ENCODE measurements at regions not wholly inside any gene's neighbourhood (a gene's known extent, or its start where the extent isn't known, plus 50 kb on each side); places are given as distances from the start of the nearest gene placed in this dataset.

DNA sequence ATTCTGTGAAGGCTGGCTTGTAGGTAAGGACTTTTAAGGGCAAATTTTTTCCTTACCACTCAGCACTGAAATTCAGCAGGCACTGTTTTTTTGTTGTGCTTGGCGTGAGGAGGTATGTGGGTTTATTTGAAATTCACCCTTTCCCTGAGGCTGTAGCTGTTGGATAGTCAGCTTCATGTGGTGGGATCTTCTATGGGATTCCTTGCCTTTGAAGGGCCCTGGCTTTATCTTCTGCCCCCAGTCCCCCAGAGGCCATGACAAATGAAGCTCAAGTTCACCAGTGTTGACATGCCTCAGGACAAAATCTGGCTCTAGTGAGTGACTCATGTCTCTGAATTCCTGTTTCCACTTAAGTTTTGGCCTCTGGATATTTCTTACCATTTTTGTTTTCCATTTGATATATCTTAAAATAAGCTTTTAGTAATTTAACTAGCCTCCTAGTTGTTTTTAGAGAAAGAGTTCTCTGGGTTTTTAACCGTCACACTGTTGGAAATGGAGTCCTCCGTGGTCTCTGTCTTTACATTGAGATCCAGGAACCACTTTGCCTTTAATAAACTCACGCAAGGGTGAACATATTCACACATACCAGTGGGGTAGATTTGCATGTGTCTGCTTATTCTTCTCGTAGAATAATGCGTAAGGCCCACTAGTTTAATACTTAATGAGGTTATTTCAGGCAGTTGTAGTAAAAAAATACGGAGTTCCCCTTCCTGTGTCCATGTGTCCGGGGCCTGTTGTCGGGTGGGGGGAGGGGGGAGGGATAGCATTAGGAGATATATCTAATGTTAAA is 211.1 kb upstream of the FAM98A start:
- no peak for DNase-seq
- Histone ChIP-seq H3K4me1 (no peaks in the 10 kb centered on the region), H3K36me3 (no peaks in the 10 kb centered on the region), H3K27ac (no peak overlapping the region), H3K27me3 (no peaks in the 10 kb centered on the region), H3K9me3 (no peaks in the 10 kb centered on the region), H3K4me3 (no peak overlapping the region)
- intact Hi-C loops (cut with DNase I; ENCODE audit: low total_unique reads), result no loop called here
- TF ChIP-seq, protein P1, sequence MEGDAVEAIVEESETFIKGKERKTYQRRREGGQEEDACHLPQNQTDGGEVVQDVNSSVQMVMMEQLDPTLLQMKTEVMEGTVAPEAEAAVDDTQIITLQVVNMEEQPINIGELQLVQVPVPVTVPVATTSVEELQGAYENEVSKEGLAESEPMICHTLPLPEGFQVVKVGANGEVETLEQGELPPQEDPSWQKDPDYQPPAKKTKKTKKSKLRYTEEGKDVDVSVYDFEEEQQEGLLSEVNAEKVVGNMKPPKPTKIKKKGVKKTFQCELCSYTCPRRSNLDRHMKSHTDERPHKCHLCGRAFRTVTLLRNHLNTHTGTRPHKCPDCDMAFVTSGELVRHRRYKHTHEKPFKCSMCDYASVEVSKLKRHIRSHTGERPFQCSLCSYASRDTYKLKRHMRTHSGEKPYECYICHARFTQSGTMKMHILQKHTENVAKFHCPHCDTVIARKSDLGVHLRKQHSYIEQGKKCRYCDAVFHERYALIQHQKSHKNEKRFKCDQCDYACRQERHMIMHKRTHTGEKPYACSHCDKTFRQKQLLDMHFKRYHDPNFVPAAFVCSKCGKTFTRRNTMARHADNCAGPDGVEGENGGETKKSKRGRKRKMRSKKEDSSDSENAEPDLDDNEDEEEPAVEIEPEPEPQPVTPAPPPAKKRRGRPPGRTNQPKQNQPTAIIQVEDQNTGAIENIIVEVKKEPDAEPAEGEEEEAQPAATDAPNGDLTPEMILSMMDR (IDR thresholded peaks at IDR 0.05), result no peak
- TF ChIP-seq POLR2A (IDR thresholded peaks at IDR 0.05), result no peak

DNA sequence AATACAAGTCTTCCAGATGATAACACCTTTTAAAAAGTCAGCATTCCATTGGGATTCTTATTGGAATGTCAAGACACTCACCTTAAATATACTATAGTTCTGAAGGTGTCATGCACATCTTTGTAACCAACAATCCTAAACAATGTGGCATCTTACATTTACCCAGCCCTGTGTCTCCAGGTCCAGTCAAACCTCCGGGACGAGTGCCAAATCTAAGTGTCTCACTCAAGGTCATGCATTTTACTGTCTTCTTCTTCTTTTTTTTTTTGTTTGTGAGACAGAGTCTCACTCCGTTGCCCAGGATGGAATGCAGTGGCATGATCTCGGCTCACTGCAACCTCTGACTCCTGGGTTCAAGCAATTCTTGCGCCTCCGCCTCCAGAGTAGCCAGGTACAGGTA is 206.9 kb upstream of the FAM98A start:
- H3K9me3 ChIP-seq, result no peaks in the 10 kb centered on the region
- H3K4me1 ChIP-seq, result no peaks in the 10 kb centered on the region
- intact Hi-C loops (cut with DNase I; ENCODE audit: low total_unique reads), result no loop called here
- TF ChIP-seq, protein P1 (IDR thresholded peaks at IDR 0.05), result no peak
- TF ChIP-seq POLR2A (IDR thresholded peaks at IDR 0.05), result no peak
- no peak for DNase-seq
- no peaks in the 10 kb centered on the region for H3K27me3 ChIP-seq
- H3K27ac ChIP-seq, result no peak overlapping the region
- H3K4me3 ChIP-seq, result no peak overlapping the region
- no peaks in the 10 kb centered on the region for H3K36me3 ChIP-seq

- no peak for DNase-seq
- no peaks in the 10 kb centered on the region for H3K36me3 ChIP-seq
- H3K9me3 ChIP-seq, result no peaks in the 10 kb centered on the region
- no peaks in the 10 kb centered on the region for H3K4me1 ChIP-seq
- H3K4me3 ChIP-seq, result no peak overlapping the region
- no peaks in the 10 kb centered on the region for H3K27me3 ChIP-seq
- intact Hi-C loops (cut with DNase I; ENCODE audit: low total_unique reads), result no loop called here
- no peak overlapping the region for H3K27ac ChIP-seq
- TF ChIP-seq, protein P1 (IDR thresholded peaks at IDR 0.05), result no peak
- TF ChIP-seq POLR2A (IDR thresholded peaks at IDR 0.05), result no peak
Observed at GRCh38 chr2:33804155-33804554, 205.1 kb upstream of the FAM98A start.

GRCh38 chr2:33796511-33796910 is 197.4 kb upstream of the FAM98A start:
- intact Hi-C loops (cut with DNase I; ENCODE audit: low total_unique reads), result no loop called here

DNA sequence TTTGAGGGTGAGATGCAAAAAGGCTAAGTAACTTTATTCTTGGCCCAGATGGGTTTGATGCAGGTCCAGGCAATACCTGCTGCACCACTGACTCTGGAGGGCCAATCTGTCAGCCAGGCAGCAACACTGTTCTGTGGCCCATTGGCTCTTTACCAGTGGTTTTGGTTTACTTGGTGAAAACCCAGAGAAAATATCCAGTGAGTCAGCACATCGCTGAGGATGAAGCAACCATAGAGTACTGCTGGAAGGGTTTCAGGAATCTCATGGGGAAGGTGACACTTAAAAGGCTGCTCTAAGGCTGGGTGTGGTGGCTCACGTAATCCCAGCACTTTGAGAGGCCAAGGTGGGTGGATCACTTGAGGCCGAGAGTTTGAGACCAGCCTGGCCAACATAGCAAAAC is 192.5 kb upstream of the FAM98A start:
- Histone ChIP-seq H3K36me3 (no peaks in the 10 kb centered on the region), H3K4me1 (no peaks in the 10 kb centered on the region), H3K4me3 (no peak overlapping the region), H3K27ac (no peak overlapping the region), H3K9me3 (no peaks in the 10 kb centered on the region), H3K27me3 (no peaks in the 10 kb centered on the region)
- intact Hi-C loops (cut with DNase I; ENCODE audit: low total_unique reads), result no loop called here
- DNase-seq, result no peak
- TF ChIP-seq, protein P1 (IDR thresholded peaks at IDR 0.05), result no peak
- TF ChIP-seq POLR2A (IDR thresholded peaks at IDR 0.05), result no peak

More at GRCh38 chr2:33796511-33796910, 197.4 kb upstream of the FAM98A start:
- Histone ChIP-seq H3K9me3 (no peaks in the 10 kb centered on the region), H3K36me3 (no peaks in the 10 kb centered on the region), H3K27ac (no peak overlapping the region), H3K4me1 (no peaks in the 10 kb centered on the region), H3K27me3 (no peaks in the 10 kb centered on the region), H3K4me3 (no peak overlapping the region)
- TF ChIP-seq POLR2A (IDR thresholded peaks at IDR 0.05), result no peak
- TF ChIP-seq, protein P1 (IDR thresholded peaks at IDR 0.05), result no peak
- no peak for DNase-seq

All from uterus (tissue), 3 donors.